ENCODE measurements at regions not wholly inside any gene's neighbourhood (a gene's known extent, or its start where the extent isn't known, plus 50 kb on each side); places are given as distances from the start of the nearest gene placed in this dataset.

DNA sequence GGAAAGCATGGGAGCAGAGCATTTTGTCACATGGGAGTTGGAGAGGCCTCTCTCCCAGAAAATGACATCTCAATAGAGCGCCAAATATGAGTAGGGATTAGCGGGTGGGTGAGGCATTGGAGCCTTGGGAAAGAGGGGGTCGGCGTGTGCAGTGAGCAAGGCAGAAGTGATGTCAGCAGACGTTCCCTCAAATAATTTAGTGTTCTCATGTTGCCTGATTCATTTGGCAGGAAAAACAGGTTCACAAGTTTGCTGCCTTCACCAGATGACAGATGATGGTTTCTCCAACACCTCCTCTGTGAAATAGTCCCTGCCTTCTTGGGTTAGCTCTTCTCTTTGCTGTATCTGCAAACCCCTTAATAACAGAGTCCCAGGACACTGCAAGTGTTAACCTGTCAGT, 118.5 kb upstream of the ARHGAP20 start:
- peaks cover 2% of the 10 kb centered on the region for H3K9me3 Mint-ChIP-seq (ENCODE audit: low read depth)
- intact Hi-C loops (cut with DNase I, micrococcal nuclease) = loop anchor here in 1 of 2 experiments (5.0 kb wide), 2 partner anchors 483 to 692 kb away; no protein-coding TSS in a partner anchor
- H3K27me3 Mint-ChIP-seq = peaks cover 4% of the 10 kb centered on the region

GRCh38 chr11:110830344-110830743, 118.1 kb upstream of the ARHGAP20 start:
- Mint-ChIP-seq H3K4me1 (peaks cover 21% of the 10 kb centered on the region), H3K27ac (peak overlapping the region; percentile 26), H3K4me3 (no peak overlapping the region), H3K9me3 (ENCODE audit: low read depth) (peaks cover 2% of the 10 kb centered on the region), H3K27me3 (peaks cover 4% of the 10 kb centered on the region), H3K36me3 (ENCODE audit: low read depth) (no peaks in the 10 kb centered on the region)
- POLR2A ChIA-PET = no interaction called here
- DNase-seq = no peak
- no peak for ATAC-seq
- CTCF ChIA-PET = no interaction called here
- intact Hi-C loops (cut with DNase I, micrococcal nuclease) = loop anchor here in 1 of 2 experiments (5.0 kb wide), 2 partner anchors 483 to 692 kb away; no protein-coding TSS in a partner anchor

More for the DNA sequence above, 118.5 kb upstream of the ARHGAP20 start:
- ATAC-seq (no peak), DNase-seq (no peak)
- POLR2A ChIA-PET = no interaction called here
- CTCF ChIA-PET = interaction anchor here (0.9 kb wide), 1 partner anchor 13 kb away, joined by 3 read pairs; no protein-coding TSS in a partner anchor
- Mint-ChIP-seq H3K27ac (peak overlapping the region; percentile 26), H3K36me3 (ENCODE audit: low read depth) (no peaks in the 10 kb centered on the region), H3K4me1 (peaks cover 21% of the 10 kb centered on the region), H3K4me3 (no peak overlapping the region)

DNA sequence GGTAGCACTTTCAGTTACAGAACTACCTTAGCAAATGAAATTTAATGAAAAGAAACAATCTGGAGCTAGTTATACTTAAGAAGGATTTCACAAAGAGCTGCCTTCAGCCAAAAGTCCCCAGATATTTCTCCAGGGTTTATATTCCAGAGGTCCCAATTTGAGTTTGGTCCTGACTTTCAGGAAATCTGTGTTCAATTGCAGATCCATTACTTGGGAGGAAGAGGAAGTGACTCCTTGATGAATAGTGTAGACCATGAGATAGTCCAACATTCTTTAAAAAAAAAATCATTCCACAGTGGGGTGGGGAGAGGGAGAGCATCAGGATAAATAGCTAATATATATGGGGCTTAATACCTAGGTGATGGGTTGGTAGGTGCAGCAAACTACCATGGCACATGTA, 117.6 kb upstream of the ARHGAP20 start:
- H3K36me3 Mint-ChIP-seq (ENCODE audit: low read depth) = no peaks in the 10 kb centered on the region
- ChIA-PET CTCF (no interaction called here), POLR2A (no interaction called here)
- H3K9me3 Mint-ChIP-seq (ENCODE audit: low read depth) = no peaks in the 10 kb centered on the region
- ATAC-seq (no peak), DNase-seq (no peak)
- H3K27ac Mint-ChIP-seq = no peak overlapping the region
- H3K4me1 Mint-ChIP-seq = peaks cover 20% of the 10 kb centered on the region
- H3K4me3 Mint-ChIP-seq = no peak overlapping the region
- peaks cover 2% of the 10 kb centered on the region for H3K27me3 Mint-ChIP-seq
- intact Hi-C loops (cut with DNase I, micrococcal nuclease) = loop anchor here in 1 of 2 experiments (5.0 kb wide), 2 partner anchors 483 to 692 kb away; no protein-coding TSS in a partner anchor

DNA sequence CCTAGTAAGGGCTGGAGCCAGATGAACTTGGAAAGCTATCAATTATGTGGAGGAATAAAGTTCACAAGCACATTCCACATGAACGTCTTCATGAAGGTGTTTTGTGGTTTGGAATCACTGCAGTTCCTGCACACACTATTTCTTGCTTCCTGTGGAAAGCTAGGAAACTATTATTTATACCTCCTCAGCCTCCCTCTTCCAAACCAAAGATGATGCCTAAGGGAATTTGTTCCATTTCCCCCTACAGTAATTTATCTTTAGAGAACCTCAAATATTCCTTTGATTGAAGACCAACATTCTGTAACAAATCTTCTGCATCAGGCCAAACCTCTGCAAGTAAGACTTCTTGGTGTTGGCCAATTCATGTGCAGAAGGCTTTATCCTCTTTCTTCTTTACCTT, 115.8 kb upstream of the ARHGAP20 start:
- POLR2A ChIA-PET = no interaction called here

GRCh38 chr11:110827276-110827675, 115.0 kb upstream of the ARHGAP20 start:
- Mint-ChIP-seq H3K27ac (no peak overlapping the region), H3K9me3 (ENCODE audit: low read depth) (no peaks in the 10 kb centered on the region), H3K36me3 (ENCODE audit: low read depth) (no peaks in the 10 kb centered on the region), H3K4me1 (peaks cover 7% of the 10 kb centered on the region), H3K27me3 (peaks cover 2% of the 10 kb centered on the region), H3K4me3 (no peak overlapping the region)
- ChIA-PET POLR2A (no interaction called here), CTCF (no interaction called here)
- ATAC-seq (no peak), DNase-seq (no peak)
- intact Hi-C loops (cut with DNase I, micrococcal nuclease) = no loop called here

More for the DNA sequence above, 115.8 kb upstream of the ARHGAP20 start:
- DNase-seq = no peak
- ATAC-seq = no peak
- H3K27me3 Mint-ChIP-seq = peaks cover 2% of the 10 kb centered on the region
- H3K27ac Mint-ChIP-seq = no peak overlapping the region
- intact Hi-C loops (cut with DNase I, micrococcal nuclease) = no loop called here
- no peak overlapping the region for H3K4me3 Mint-ChIP-seq
- H3K36me3 Mint-ChIP-seq (ENCODE audit: low read depth) = no peaks in the 10 kb centered on the region
- H3K9me3 Mint-ChIP-seq (ENCODE audit: low read depth) = no peaks in the 10 kb centered on the region
- H3K4me1 Mint-ChIP-seq = peaks cover 15% of the 10 kb centered on the region
- CTCF ChIA-PET = no interaction called here

- DNase-seq (no peak), ATAC-seq (no peak)
- CTCF ChIA-PET = interaction anchor here (0.6 kb wide), 2 partner anchors 46 to 1369 kb away, joined by 3 read pairs; no protein-coding TSS in a partner anchor
- Mint-ChIP-seq H3K9me3 (ENCODE audit: low read depth) (no peaks in the 10 kb centered on the region), H3K4me3 (no peak overlapping the region), H3K27ac (no peak overlapping the region), H3K36me3 (ENCODE audit: low read depth) (no peaks in the 10 kb centered on the region), H3K4me1 (peaks cover 6% of the 10 kb centered on the region), H3K27me3 (peaks cover 4% of the 10 kb centered on the region)
- intact Hi-C loops (cut with DNase I, micrococcal nuclease) = no loop called here
- POLR2A ChIA-PET = no interaction called here
These were observed 112.8 kb upstream of the ARHGAP20 start for GRCh38 chr11:110824912-110825620.

GRCh38 chr11:110818032-110818687, 105.9 kb upstream of the ARHGAP20 start:
- Mint-ChIP-seq H3K36me3 (ENCODE audit: low read depth) (peaks cover 2% of the 10 kb centered on the region), H3K27ac (peak overlapping the region; percentile 83), H3K4me3 (no peak overlapping the region), H3K4me1 (peaks cover 20% of the 10 kb centered on the region), H3K9me3 (ENCODE audit: low read depth) (peaks cover 11% of the 10 kb centered on the region), H3K27me3 (peaks cover 10% of the 10 kb centered on the region)
- ChIA-PET CTCF (interaction anchor here (1.3 kb wide), 1 partner anchor 13 kb away, joined by 3 read pairs; no protein-coding TSS in a partner anchor), POLR2A (no interaction called here)
- DNase-seq = peak; percentile 66
- peak; percentile 95 for ATAC-seq
- intact Hi-C loops (cut with DNase I, micrococcal nuclease) = loop anchor here (1.0 to 5.0 kb wide), 2 partner anchors 15 to 559 kb away; partner anchors contain the start of gene POU2AF1 (in 1 of the 2)

- Mint-ChIP-seq H3K36me3 (ENCODE audit: low read depth) (peaks cover 2% of the 10 kb centered on the region), H3K9me3 (ENCODE audit: low read depth) (peaks cover 11% of the 10 kb centered on the region), H3K27me3 (peaks cover 2% of the 10 kb centered on the region), H3K4me3 (no peak overlapping the region), H3K27ac (no peak overlapping the region), H3K4me1 (no peaks in the 10 kb centered on the region)
- POLR2A ChIA-PET = no interaction called here
- CTCF ChIA-PET = interaction anchor here (0.7 to 1.0 kb wide), 2 partner anchors 11 to 14 kb away, joined by 3 read pairs; no protein-coding TSS in a partner anchor
- DNase-seq (no peak), ATAC-seq (no peak)
- intact Hi-C loops (cut with DNase I, micrococcal nuclease) = no loop called here
These were observed 100.0 kb upstream of the ARHGAP20 start for GRCh38 chr11:110812086-110812733.

GRCh38 chr11:110809417-110810199, 97.4 kb upstream of the ARHGAP20 start:
- ChIA-PET CTCF (no interaction called here), POLR2A (no interaction called here)
- no peaks in the 10 kb centered on the region for H3K36me3 Mint-ChIP-seq (ENCODE audit: low read depth)
- DNase-seq (no peak), ATAC-seq (no peak)
- intact Hi-C loops (cut with DNase I, micrococcal nuclease) = no loop called here
- peaks cover 2% of the 10 kb centered on the region for H3K9me3 Mint-ChIP-seq (ENCODE audit: low read depth)
- no peaks in the 10 kb centered on the region for H3K27me3 Mint-ChIP-seq
- H3K4me3 Mint-ChIP-seq = no peak overlapping the region
- H3K4me1 Mint-ChIP-seq = no peaks in the 10 kb centered on the region
- H3K27ac Mint-ChIP-seq = no peak overlapping the region

- H3K4me3 Mint-ChIP-seq = no peak overlapping the region
- no peaks in the 10 kb centered on the region for H3K9me3 Mint-ChIP-seq (ENCODE audit: low read depth)
These were observed 96.0 kb upstream of the ARHGAP20 start for GRCh38 chr11:110808248-110808647.

GRCh38 chr11:110807801-110808200, 95.6 kb upstream of the ARHGAP20 start:
- Mint-ChIP-seq H3K9me3 (ENCODE audit: low read depth) (no peaks in the 10 kb centered on the region), H3K4me3 (no peak overlapping the region), H3K27me3 (no peaks in the 10 kb centered on the region), H3K4me1 (no peaks in the 10 kb centered on the region), H3K27ac (no peak overlapping the region), H3K36me3 (ENCODE audit: low read depth) (no peaks in the 10 kb centered on the region)
- CTCF ChIA-PET = no interaction called here
- no peak for ATAC-seq
- POLR2A ChIA-PET = no interaction called here
- intact Hi-C loops (cut with DNase I, micrococcal nuclease) = no loop called here
- DNase-seq = no peak

More at GRCh38 chr11:110808248-110808647, 96.0 kb upstream of the ARHGAP20 start:
- no peak for DNase-seq
- no peaks in the 10 kb centered on the region for H3K36me3 Mint-ChIP-seq (ENCODE audit: low read depth)
- no peaks in the 10 kb centered on the region for H3K4me1 Mint-ChIP-seq
- intact Hi-C loops (cut with DNase I, micrococcal nuclease) = no loop called here
- ChIA-PET CTCF (no interaction called here), POLR2A (no interaction called here)
- no peak for ATAC-seq
- no peaks in the 10 kb centered on the region for H3K27me3 Mint-ChIP-seq
- no peak overlapping the region for H3K27ac Mint-ChIP-seq

All from activated CD4-positive, alpha-beta T cell treated with anti-CD3 and anti-CD28 coated beads for 36 hours (primary cell).